ENCODE measurements at regions not wholly inside any gene's neighbourhood (a gene's known extent, or its start where the extent isn't known, plus 50 kb on each side); places are given as distances from the start of the nearest gene placed in this dataset.
"Not testable (repeated sequence)": the region's sequence is repeated elsewhere in the genome, so short reads cannot be mapped to it uniquely, and the experiment has no call there.

DNA sequence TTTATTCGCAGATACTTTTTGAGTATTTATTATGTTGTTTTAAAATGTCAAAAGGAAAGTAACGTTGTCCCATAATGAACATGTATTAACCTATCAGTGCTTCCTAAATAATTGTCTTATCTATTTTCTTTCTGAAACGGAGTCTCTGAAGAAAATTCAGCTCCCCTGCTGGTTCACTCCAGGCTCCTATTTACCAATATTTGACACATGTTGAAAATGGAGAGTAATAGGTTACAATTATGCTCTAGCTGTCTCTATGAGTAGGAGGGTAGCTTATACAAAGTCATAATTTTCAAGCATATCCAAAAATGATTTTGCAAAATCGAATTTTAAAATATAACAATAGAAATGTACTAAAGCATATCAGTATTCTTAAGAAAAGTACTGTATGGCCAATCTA lies 844.1 kb downstream of the CDH18 start:
- no peak for DNase-seq

GRCh38 chr5:19169426-19169825 lies 818.6 kb downstream of the CDH18 start:
- no peak for DNase-seq

DNA sequence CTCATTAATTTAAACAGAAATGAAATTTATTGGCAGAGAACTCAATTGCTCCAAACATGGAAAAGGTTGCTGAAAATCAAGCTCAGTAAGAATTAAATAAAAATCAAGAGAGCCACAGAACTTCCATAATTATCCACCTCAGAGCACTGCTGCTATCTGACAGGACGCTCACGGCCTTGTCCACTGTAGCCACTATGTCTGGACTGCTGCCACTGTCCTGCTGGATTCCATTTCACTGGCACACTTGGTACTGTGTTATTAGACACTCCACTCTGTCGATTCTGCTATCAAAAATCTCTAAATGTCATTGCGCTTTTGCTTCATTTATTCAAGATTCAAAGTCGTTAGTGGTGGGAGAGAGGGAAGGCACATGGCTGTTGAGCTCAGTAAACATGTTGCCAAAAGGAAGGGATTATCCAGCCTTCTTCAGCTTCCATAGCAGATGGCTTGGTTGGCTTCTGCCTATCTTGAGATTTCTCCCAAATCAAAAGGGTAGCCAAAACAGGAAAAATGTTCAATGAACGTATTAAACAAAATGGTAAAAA lies 815.0 kb downstream of the CDH18 start:
- no peak for DNase-seq

GRCh38 chr5:19175776-19176570 lies 812.0 kb downstream of the CDH18 start:
- DNase-seq, result no peak

DNA sequence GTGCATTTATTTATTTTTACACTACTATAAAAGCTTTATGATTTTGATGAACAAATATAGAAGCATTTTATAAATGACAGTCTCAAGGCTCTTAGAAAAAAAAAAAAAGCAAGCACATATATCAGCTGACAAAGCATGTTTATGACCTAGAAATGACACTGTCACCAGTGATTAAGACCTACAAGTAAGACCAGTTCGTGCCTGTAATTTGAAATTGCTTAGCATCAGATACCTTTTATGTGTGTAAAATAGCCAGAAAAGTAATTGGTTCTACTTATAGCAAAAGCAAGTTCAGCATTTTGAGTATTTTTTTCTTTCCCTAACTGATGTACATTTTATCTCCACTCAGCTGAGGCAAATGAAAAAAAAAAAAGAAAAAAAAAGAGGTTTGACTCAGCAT lies 808.4 kb downstream of the CDH18 start:
- DNase-seq, result no peak

- DNase-seq, result no peak
These were observed 798.8 kb downstream of the CDH18 start for GRCh38 chr5:19189176-19189575.

DNA sequence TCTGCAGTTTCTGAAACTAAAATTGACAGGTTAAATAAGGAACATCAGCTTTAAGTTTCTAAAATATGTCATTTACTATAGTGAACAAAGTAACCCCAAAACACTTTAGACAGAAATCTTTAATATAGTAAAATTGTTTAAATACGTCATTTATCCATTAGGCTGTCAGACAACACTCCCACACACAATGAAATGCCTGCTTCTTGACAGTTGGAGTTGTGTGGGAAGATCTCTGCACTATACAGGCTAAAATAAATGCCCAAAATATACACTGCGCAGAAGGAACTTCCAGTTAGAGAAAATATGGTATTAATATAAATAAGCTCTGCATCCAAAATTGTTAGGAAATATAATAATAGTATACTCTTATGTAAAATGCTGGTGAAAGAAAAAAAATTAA lies 794.4 kb downstream of the CDH18 start:
- DNase-seq, result no peak

- no peak for DNase-seq
These were observed 791.4 kb downstream of the CDH18 start for GRCh38 chr5:19196631-19197030.

DNA sequence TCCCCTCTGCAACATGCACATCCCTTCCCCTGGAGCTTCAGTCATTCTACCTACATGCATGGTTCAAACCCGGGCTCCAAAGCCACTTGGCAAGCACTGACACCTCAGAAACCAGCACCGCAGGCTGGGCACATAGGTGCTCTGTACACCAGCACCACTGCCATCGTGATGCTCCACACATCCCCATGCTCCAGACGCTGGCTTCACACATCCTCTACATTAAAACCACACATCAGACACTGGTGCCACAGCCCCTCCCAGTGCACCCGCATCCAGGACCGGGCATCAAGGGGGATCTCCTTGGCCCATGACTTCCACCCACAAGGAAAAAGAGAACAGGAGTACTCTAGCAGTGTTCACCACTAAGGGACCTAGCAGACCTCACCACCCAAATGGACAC lies 787.7 kb downstream of the CDH18 start:
- no peak for DNase-seq

DNA sequence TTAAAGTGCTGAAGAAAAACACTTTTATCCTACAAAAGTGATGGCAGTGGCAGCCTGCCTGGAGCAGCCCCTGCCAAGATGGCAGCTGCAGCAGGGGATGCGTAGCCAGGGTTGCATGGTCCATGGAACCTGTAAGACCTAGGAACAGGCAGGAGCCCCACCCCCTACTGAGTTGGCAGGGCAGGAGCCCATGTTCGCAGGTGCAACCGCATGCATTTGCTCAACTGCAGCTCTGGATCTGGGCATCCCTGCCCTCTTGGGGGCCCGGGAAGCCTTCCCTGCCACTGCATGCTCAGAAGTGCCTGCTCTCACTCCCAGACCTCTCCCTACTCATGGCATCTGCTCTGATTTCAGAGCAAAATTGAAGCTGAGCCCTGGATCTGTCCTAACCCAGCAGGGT lies 779.6 kb downstream of the CDH18 start:
- no peak for DNase-seq

DNA sequence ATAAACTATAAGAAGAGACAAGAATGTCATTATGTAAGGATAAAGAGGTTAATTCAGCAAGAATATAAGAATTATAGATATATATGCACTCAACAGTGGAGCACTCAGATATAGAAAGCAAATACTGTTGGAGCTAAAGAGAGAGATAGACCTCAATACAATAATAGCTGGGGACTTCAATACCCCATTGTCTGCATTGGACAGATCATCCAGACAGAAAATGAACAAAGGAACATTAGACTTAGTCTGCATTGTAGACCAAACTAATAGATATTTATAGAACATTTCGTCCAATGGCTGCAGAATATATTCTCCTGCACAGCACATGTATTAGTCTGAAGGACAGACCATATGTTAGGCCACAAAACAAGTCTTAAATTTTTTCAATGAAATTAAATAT lies 777.1 kb downstream of the CDH18 start:
- DNase-seq, result no peak

DNA sequence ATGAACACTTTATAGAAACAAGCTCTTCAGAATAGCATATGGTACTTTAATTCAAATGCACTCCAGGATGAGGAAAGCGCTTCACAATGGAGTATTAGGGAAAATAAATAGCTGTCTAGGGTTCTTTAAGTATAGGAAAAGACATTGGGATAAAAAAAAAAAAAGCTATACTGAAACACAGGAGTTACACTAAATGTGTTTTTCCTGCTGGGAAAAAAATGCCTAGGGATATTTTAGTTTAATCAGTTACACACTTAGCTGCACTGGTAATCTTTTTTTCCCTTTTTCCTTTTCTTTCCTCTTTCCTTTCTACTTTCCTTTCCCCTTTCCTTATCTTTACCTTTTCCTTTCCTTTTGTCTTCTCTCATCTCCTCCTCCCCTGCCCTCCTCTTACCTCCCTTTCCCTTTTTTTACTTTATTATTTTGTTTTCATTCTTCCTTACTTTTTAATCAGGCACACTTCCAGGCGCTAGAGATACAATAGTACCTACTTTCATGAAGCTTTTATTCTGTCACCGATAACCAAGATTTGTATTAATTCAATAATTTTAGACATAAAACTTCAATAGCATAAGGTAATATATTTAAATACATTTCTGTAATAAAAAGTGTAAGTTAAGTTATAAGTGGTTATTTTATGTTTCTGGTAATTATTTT lies 758.7 kb downstream of the CDH18 start:
- DNase-seq, result no peak

GRCh38 chr5:19233573-19233972 lies 754.4 kb downstream of the CDH18 start:
- DNase-seq, result no peak

DNA sequence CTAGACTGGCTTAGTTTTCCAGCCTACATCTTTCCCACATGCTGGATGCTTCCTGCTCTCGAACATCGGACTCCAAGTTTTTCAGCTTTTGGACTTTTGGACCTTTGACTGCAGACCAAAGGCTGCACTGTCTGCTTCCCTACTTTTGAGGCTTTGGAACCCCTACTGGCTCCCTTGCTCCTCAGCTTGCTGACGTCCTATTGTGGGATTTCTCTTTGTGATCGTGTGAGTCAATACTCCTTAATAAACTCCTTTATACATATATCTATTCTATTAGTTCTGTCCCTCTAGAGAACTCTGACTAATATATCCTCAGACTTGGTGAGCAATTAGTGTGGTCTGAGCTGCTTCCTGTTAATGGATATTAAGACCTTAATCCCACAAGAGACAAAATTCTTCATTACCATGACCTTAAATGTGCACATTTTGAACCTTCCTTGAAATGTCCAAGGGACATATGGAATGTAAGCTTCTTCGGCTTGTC lies 752.9 kb downstream of the CDH18 start:
- no peak for DNase-seq

DNA sequence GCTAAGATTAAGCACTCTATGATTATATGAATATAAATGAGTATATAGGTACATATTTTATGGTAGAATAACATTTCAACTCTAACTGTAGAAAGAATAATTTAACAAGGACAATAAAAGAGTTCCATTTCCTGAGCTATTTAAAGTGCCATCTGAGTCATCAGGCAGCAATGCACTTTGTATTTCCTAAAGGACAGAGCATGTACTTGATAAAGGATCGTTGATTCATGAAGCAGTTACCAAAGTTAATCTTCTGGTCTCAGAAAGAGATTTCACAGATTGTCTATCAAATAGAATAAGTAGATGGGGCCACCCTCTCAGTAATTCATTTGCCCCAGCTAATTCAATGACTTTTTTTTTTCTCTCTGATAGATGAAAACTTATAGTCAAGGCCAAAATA lies 747.8 kb downstream of the CDH18 start:
- no peak for DNase-seq

DNA sequence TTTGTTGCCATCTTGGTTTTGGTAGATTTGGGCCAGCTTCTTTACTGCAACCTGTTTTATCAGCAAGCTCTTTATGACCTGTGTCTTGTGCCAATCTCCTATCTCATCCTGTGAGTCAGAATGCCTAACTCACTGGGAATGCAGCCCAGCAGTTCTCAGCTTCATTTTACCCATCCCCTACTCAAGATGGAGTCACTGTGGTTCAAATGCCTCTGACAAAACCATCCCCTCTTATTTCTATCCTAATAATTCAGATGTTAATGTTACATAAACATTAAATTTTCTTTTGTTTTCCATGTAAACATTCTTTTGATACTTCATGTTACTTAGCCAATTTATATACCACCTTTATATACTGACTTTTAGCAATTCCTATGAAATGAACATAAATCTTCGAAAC lies 746.3 kb downstream of the CDH18 start:
- DNase-seq, result no peak

DNA sequence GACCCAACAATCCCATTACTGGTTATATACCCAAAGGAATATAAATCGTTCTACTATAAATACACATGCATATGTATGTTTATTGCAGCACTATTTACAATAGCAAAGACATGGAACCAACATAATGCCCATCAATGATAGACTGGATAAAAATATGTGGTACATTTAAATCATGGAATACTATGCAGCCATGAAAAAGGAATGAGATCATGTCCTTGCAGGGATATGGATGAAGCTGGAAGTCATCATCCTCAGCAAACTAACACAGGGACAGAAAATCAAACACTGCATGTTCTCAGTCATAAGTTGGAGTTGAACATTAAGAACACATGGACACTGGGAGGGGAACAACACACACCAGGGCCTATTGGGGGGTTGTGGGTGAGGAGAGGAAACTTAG lies 741.8 kb downstream of the CDH18 start:
- not testable (repeated sequence) for DNase-seq

- DNase-seq, result no peak
These were observed 740.7 kb downstream of the CDH18 start for GRCh38 chr5:19247302-19247701.

GRCh38 chr5:19256036-19256435 lies 732.0 kb downstream of the CDH18 start:
- no peak for DNase-seq

GRCh38 chr5:19258686-19259085 lies 729.3 kb downstream of the CDH18 start:
- DNase-seq, result no peak

DNA sequence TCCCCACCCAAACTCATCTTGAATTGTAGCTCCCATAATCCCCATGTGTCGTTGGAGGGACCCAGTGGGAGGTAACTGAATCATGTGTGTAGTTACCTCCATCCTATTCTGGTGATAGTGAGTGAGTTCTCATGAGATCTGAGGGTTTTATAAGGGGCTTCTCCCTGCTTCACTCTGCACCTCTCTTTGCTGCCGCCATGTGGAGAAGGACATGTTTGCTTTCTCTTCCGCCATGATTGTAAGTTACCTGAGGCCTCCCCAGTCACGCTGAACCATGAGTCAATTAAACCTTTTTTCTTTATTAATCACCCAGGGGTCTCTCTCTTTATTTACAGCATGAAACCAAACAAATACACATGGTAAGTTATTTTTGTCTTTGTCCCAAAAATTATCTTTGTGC lies 726.1 kb downstream of the CDH18 start:
- DNase-seq, result no peak

- no peak for DNase-seq
These were observed 723.2 kb downstream of the CDH18 start for GRCh38 chr5:19264821-19265220.

DNA sequence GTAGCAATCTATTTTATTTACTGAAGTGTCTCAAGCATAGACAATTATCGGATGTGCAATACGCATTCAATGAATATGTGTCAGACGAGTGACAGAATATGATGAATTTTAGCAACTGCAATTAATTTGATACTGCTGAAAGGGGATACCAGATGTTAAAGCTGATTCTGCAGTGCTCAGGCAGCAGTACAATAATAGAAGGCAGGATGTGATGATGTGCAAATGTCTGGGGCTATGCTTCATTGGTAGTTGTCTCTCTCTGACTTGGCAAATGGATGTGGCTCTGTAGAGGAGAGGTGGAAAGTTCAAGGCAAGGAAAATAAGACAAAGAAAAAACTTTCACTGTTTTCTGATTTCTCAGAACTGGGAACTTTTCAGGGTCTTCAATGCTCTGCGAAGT lies 721.2 kb downstream of the CDH18 start:
- no peak for DNase-seq

DNA sequence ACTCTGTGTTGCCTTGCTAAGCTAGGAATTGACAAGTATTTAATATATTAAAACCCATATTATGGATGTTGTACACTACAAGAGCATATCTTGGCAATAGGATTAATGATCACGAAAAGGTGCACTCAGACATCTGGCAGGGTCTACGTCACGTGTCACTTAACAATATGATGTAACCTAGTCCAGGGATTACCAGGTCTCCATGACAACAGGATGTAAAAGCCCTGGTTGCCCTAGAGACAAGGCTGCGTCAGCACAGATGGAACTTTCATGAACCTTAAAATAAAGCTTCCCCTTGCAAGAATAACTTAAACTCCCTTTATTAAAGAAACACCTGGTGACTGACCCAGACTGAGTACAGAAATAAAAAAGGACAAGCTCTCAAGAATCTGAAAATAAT lies 717.8 kb downstream of the CDH18 start:
- DNase-seq, result no peak
